ENCODE measurements at regions not wholly inside any gene's neighbourhood (a gene's known extent, or its start where the extent isn't known, plus 50 kb on each side); places are given as distances from the start of the nearest gene placed in this dataset.

DNA sequence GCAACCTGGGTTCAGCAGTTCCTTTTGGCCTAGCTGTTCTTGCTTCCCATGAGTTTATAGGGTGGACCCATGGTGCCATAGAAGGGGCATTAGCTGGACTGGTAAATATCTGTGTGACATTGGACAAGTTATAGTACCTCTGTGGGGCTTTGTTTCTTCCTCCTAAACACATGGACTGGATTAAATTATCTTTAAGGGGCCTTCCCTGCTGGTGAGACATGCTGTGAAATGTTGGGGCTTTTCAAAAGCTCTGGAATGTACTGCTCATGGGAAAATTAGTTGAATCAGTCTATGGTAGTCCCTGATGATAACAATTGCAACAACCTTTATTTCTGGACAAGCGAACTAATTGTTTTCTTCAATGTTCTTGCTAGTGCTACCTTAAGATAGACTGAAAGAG, 276.2 kb downstream of the BLID start:
- Histone ChIP-seq H3K4me1 (no peaks in the 10 kb centered on the region), H3K27ac (no peak overlapping the region), H3K27me3 (no peaks in the 10 kb centered on the region), H3K4me3 (no peak overlapping the region), H3K36me3 (no peaks in the 10 kb centered on the region), H3K9me3 (no peaks in the 10 kb centered on the region)
- intact Hi-C loops (cut with DNase I; ENCODE audit: low total_unique reads) = no loop called here
- TF ChIP-seq POLR2AphosphoS5 (IDR thresholded peaks at IDR 0.05) = no peak
- TF ChIP-seq, protein P1, sequence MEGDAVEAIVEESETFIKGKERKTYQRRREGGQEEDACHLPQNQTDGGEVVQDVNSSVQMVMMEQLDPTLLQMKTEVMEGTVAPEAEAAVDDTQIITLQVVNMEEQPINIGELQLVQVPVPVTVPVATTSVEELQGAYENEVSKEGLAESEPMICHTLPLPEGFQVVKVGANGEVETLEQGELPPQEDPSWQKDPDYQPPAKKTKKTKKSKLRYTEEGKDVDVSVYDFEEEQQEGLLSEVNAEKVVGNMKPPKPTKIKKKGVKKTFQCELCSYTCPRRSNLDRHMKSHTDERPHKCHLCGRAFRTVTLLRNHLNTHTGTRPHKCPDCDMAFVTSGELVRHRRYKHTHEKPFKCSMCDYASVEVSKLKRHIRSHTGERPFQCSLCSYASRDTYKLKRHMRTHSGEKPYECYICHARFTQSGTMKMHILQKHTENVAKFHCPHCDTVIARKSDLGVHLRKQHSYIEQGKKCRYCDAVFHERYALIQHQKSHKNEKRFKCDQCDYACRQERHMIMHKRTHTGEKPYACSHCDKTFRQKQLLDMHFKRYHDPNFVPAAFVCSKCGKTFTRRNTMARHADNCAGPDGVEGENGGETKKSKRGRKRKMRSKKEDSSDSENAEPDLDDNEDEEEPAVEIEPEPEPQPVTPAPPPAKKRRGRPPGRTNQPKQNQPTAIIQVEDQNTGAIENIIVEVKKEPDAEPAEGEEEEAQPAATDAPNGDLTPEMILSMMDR (IDR thresholded peaks at IDR 0.05) = no peak
- TF ChIP-seq POLR2A (IDR thresholded peaks at IDR 0.05) = no peak
- TF ChIP-seq EP300 (IDR thresholded peaks at IDR 0.05) = no peak
- WGBS, 5 donors = 77 to 88% (median 85%) methylated on average over 1 of the region's 1 CpG
- DNase-seq = no peak

DNA sequence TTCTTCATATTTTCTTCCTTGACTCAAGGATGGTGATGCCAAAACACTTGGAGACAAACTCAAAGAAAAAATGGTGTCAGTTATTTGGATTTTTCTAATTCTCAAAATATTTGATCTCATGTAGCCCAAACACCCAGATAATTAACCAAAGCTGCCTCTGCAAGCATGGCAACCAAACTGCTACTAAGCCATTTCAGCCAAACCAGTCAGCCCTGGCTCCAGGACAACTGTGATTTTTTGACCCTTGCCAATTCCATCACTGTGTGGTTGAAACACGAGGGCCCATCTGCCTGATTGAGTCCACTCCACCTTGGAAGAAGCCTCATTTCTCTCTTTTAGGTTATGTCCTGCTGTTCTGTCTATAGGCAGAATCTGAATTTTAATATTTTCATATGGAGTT, 277.4 kb downstream of the BLID start:
- H3K27ac ChIP-seq = no peak overlapping the region
- WGBS, 5 donors = 44 to 75% (median 68%) methylated on average over 1 of the region's 1 CpG
- H3K9me3 ChIP-seq = no peaks in the 10 kb centered on the region
- no peaks in the 10 kb centered on the region for H3K4me1 ChIP-seq
- no peak overlapping the region for H3K4me3 ChIP-seq
- no peaks in the 10 kb centered on the region for H3K27me3 ChIP-seq
- H3K36me3 ChIP-seq = no peaks in the 10 kb centered on the region
- TF ChIP-seq POLR2A (IDR thresholded peaks at IDR 0.05) (no peak), POLR2AphosphoS5 (IDR thresholded peaks at IDR 0.05) (no peak), EP300 (IDR thresholded peaks at IDR 0.05) (no peak)
- TF ChIP-seq, protein P1 (IDR thresholded peaks at IDR 0.05) = no peak
- intact Hi-C loops (cut with DNase I; ENCODE audit: low total_unique reads) = no loop called here
- DNase-seq = no peak

DNA sequence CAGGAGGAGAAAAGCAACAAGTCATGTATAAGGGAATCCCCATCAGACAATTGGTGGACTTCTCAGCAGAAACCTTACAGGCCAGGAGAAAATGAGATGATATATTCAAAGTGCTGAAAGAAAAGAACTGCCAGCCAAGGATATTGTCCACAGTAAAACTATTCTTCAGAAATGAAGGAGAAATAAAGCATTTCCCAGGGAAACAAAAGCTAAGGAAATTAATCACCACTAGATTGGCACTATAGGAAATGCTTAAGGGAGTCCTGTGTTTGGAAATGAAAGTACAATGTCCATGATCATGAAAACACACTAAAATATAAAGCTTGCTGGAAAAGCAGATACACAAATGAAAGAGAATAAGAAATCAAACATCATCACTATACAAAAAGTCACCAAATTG, 282.0 kb downstream of the BLID start:
- intact Hi-C loops (cut with DNase I; ENCODE audit: low total_unique reads) = no loop called here
- no peak overlapping the region for H3K27ac ChIP-seq

DNA sequence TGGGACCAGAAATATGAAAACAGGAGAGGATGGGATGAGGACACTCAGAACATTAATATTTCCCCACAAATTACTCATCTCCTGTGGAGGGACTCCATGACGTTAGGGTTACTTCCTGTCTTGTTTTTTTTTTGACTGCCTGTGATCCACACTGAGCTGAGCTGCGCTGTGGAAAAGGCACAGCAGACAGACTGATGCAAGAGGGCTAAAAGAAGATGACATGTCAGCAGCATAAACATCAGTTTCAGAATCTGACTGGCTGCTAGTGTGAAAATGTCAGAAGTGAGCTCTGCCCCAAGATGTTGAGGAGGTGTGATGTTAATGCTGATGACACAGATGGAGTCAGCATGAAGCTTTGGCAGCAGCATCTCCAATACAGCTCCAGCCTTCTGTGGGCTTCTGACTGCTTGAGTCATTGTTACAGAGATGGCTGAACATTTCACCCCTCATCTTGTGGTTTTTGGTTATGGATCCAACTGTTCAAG, 286.8 kb downstream of the BLID start:
- Histone ChIP-seq H3K9me3 (peaks cover 5 to 17% (median 11%) of the 10 kb centered on the region in 4 donors), H3K4me3 (no peak overlapping the region), H3K27me3 (no peaks in the 10 kb centered on the region), H3K27ac (peak overlapping the region in 1 of 5 donors; percentile 19), H3K4me1 (no peaks in the 10 kb centered on the region), H3K36me3 (no peaks in the 10 kb centered on the region)
- WGBS, 5 donors = 35 to 51% (median 47%) methylated on average over 2 of the region's 2 CpGs
- peak in 1 of 3 donors; percentile 72 for TF ChIP-seq POLR2AphosphoS5 (IDR thresholded peaks at IDR 0.05)
- TF ChIP-seq, protein P1 (IDR thresholded peaks at IDR 0.05) = no peak
- intact Hi-C loops (cut with DNase I; ENCODE audit: low total_unique reads) = no loop called here
- peak in 1 of 2 donors; percentile 4 for DNase-seq

More for the DNA sequence above, 282.0 kb downstream of the BLID start:
- H3K9me3 ChIP-seq = peaks cover 5 to 17% (median 11%) of the 10 kb centered on the region in 4 donors
- DNase-seq = no peak
- H3K27me3 ChIP-seq = no peaks in the 10 kb centered on the region
- TF ChIP-seq EP300 (IDR thresholded peaks at IDR 0.05) (no peak), POLR2AphosphoS5 (IDR thresholded peaks at IDR 0.05) (no peak), POLR2A (IDR thresholded peaks at IDR 0.05) (no peak)
- TF ChIP-seq, protein P1 (IDR thresholded peaks at IDR 0.05) = no peak
- H3K36me3 ChIP-seq = no peaks in the 10 kb centered on the region
- H3K4me3 ChIP-seq = no peak overlapping the region
- no peaks in the 10 kb centered on the region for H3K4me1 ChIP-seq
